T-cell (primary cell): ENCODE measurements at regions not wholly inside any gene's neighbourhood (a gene's known extent, or its start where the extent isn't known, plus 50 kb on each side); places are given as distances from the start of the nearest gene placed in this dataset.

ENCODE experiments used
- ATAC-seq, 4 experiments: fragments of 200-7000 bp in 3 of 4; fragments of 150-1000 bp in 1 of 4; cut with Tn5 transposase; replicated peaks in 1 of 4; 1 replicate in 3 of 4; 2 replicates in 1 of 4; pipeline ENCODE4 v1.10.0; 2021; ENCODE audit warnings: moderate library complexity in 3 of 4, mild to moderate bottlenecking in 2 of 4, moderate number of reproducible peaks in 1 of 4
- CTCF ChIA-PET, 2 donors: fragments of 300-600 bp; sonication (Branson Sonifier 250); formaldehyde crosslinking; loops; one replicate each; lab custom pipeline; 2022; ENCODE audit warnings: antibody characterized with exemption in 2 of 2; lab: Charles Lee
- POLR2A ChIA-PET, 2 donors: fragments of 300-600 bp; sonication (Branson Sonifier 250); formaldehyde crosslinking; loops; one replicate each; lab custom pipeline; 2022; ENCODE audit warnings: antibody characterized with exemption in 2 of 2; lab: Charles Lee
- DNase-seq, 35 experiments: peaks; one replicate each; pipeline versions ENCODE4 v3.0.0 to v3.0.0-alpha.2; 2013 to 2023
- H3K27ac ChIP-seq: one replicate; pipeline ENCODE4 v1.5.1; 2013; ENCODE audit warnings: low read length
- H3K27me3 ChIP-seq, 2 experiments: replicated peaks in 1 of 2; 1 replicate in 1 of 2; 2 replicates in 1 of 2; pipeline versions ENCODE4 v1.6.1 to v1.7.0; 2013; ENCODE audit warnings: low read length in 1 of 2, mixed read lengths in 1 of 2; ENCODE audit not compliant: control insufficient read depth in 2 of 2, insufficient read depth in 2 of 2; ENCODE audit errors: extremely low read depth in 1 of 2
- H3K36me3 ChIP-seq, 2 donors: 1 replicate in 1 of 2; 2 replicates in 1 of 2; pipeline versions ENCODE4 v1.6.1 to v1.7.0; 2013; ENCODE audit warnings: low read length in 1 of 2; ENCODE audit not compliant: control insufficient read depth in 2 of 2, insufficient read depth in 1 of 2; ENCODE audit errors: extremely low read depth in 1 of 2
- H3K4me1 ChIP-seq, 2 experiments: 1 replicate in 1 of 2; 2 replicates in 1 of 2; pipeline versions ENCODE4 v1.6.1 to v1.7.0; 2013; ENCODE audit warnings: low read length in 2 of 2, mixed read lengths in 1 of 2; ENCODE audit not compliant: insufficient read depth in 2 of 2, control insufficient read depth in 1 of 2; ENCODE audit errors: extremely low read depth in 1 of 2
- H3K4me3 ChIP-seq, 2 donors: 1 replicate in 1 of 2; 2 replicates in 1 of 2; pipeline versions ENCODE4 v1.5.1 to v1.7.0; 2013; ENCODE audit warnings: mild to moderate bottlenecking in 2 of 2, low read length in 1 of 2, moderate library complexity in 1 of 2; ENCODE audit not compliant: control insufficient read depth in 1 of 2; ENCODE audit errors: extremely low read depth in 1 of 2
- H3K9me3 ChIP-seq: 2 replicates; pipeline ENCODE4 v1.7.0; 2013
- H3K27ac Mint-ChIP-seq, 2 donors: one replicate each; pipeline ENCODE4 v1.8.0; 2020 to 2021; ENCODE audit warnings: mild to moderate bottlenecking in 2 of 2, mixed read lengths in 2 of 2
- H3K27me3 Mint-ChIP-seq, 2 donors: one replicate each; pipeline ENCODE4 v1.8.0; 2021 to 2022; ENCODE audit warnings: mixed read lengths in 2 of 2
- H3K36me3 Mint-ChIP-seq: one replicate; pipeline ENCODE4 v1.8.0; 2021; ENCODE audit warnings: mixed read lengths
- H3K4me1 Mint-ChIP-seq, 3 donors: one replicate each; pipeline ENCODE4 v1.8.0; 2020 to 2022; ENCODE audit warnings: mixed read lengths in 3 of 3, mild to moderate bottlenecking in 1 of 3
- H3K4me3 Mint-ChIP-seq, 3 donors: one replicate each; pipeline ENCODE4 v1.8.0; 2020 to 2022; ENCODE audit warnings: mild to moderate bottlenecking in 3 of 3, mixed read lengths in 3 of 3, moderate library complexity in 3 of 3
- H3K9me3 Mint-ChIP-seq, 3 donors: one replicate each; pipeline ENCODE4 v1.8.0; 2020 to 2022; ENCODE audit warnings: mixed read lengths in 3 of 3
- WGBS: methylation state at CpG from one replicate; pipeline ENCODE4 v1.1.5; 2013; ENCODE audit warnings: missing lambda C conversion rate; ENCODE audit not compliant: insufficient coverage; 5-methylcytosine and 5-hydroxymethylcytosine counted together

- POLR2A ChIA-PET: no interaction called here
- no peaks in the 10 kb centered on the region for H3K27me3 ChIP-seq
- DNase-seq (no peak), ATAC-seq (no peak)
- H3K27ac ChIP-seq: no peak overlapping the region
- H3K36me3 Mint-ChIP-seq: no peaks in the 10 kb centered on the region
- no peak overlapping the region for H3K27ac Mint-ChIP-seq
- WGBS: 58% methylated on average over 2 of the region's 2 CpGs
- H3K9me3 ChIP-seq: no peaks in the 10 kb centered on the region
- H3K4me3 Mint-ChIP-seq: no peak overlapping the region
- peaks cover 0 to 2% (median 0%) of the 10 kb centered on the region in 3 donors for H3K9me3 Mint-ChIP-seq
- H3K4me1 ChIP-seq: no peaks in the 10 kb centered on the region
- no peak overlapping the region for H3K4me3 ChIP-seq
- H3K36me3 ChIP-seq: no peaks in the 10 kb centered on the region
- CTCF ChIA-PET: no interaction called here
- H3K4me1 Mint-ChIP-seq: no peaks in the 10 kb centered on the region
- H3K27me3 Mint-ChIP-seq: no peaks in the 10 kb centered on the region
Measured at GRCh38 chr5:163248333-163248732, 189.1 kb upstream of the CCNG1 start.

- no peaks in the 10 kb centered on the region for H3K36me3 Mint-ChIP-seq
Measured at GRCh38 chr5:163248871-163249270, 188.5 kb upstream of the CCNG1 start.

GRCh38 chr5:163252950-163253349 is 184.4 kb upstream of the CCNG1 start:
- Mint-ChIP-seq H3K36me3 (no peaks in the 10 kb centered on the region), H3K4me3 (no peak overlapping the region), H3K27me3 (peaks cover 0 to 3% of the 10 kb centered on the region in 2 donors), H3K4me1 (no peaks in the 10 kb centered on the region), H3K27ac (no peak overlapping the region), H3K9me3 (peaks cover 0 to 7% (median 2%) of the 10 kb centered on the region in 3 donors)
- Histone ChIP-seq H3K4me3 (no peak overlapping the region), H3K4me1 (no peaks in the 10 kb centered on the region), H3K36me3 (no peaks in the 10 kb centered on the region), H3K9me3 (no peaks in the 10 kb centered on the region), H3K27me3 (no peaks in the 10 kb centered on the region), H3K27ac (no peak overlapping the region)
- DNase-seq: no peak
- WGBS: 76% methylated on average over 4 of the region's 5 CpGs
- no peak for ATAC-seq
- POLR2A ChIA-PET: no interaction called here
- CTCF ChIA-PET: no interaction called here

More at GRCh38 chr5:163248871-163249270, 188.5 kb upstream of the CCNG1 start:
- H3K27ac ChIP-seq: no peak overlapping the region
- H3K9me3 Mint-ChIP-seq: peaks cover 0 to 3% (median 2%) of the 10 kb centered on the region in 3 donors
- ChIA-PET CTCF (no interaction called here), POLR2A (no interaction called here)
- H3K4me1 ChIP-seq: no peaks in the 10 kb centered on the region
- H3K27me3 ChIP-seq: no peaks in the 10 kb centered on the region
- ATAC-seq (no peak), DNase-seq (no peak)
- H3K4me1 Mint-ChIP-seq: no peaks in the 10 kb centered on the region
- H3K27ac Mint-ChIP-seq: no peak overlapping the region
- no peaks in the 10 kb centered on the region for H3K36me3 ChIP-seq
- H3K4me3 Mint-ChIP-seq: no peak overlapping the region
- no CpG with 5 or more reads among the region's 4 CpGs for WGBS
- no peak overlapping the region for H3K4me3 ChIP-seq
- H3K9me3 ChIP-seq: no peaks in the 10 kb centered on the region
- H3K27me3 Mint-ChIP-seq: peaks cover 0 to 3% of the 10 kb centered on the region in 2 donors

GRCh38 chr5:163259495-163259894 is 177.9 kb upstream of the CCNG1 start:
- CTCF ChIA-PET: no interaction called here
- no peak overlapping the region for H3K4me3 Mint-ChIP-seq

GRCh38 chr5:163260471-163260870 is 176.9 kb upstream of the CCNG1 start:
- Histone ChIP-seq H3K4me3 (no peak overlapping the region), H3K9me3 (no peaks in the 10 kb centered on the region), H3K27ac (no peak overlapping the region), H3K4me1 (no peaks in the 10 kb centered on the region), H3K27me3 (no peaks in the 10 kb centered on the region), H3K36me3 (no peaks in the 10 kb centered on the region)
- Mint-ChIP-seq H3K4me3 (no peak overlapping the region), H3K36me3 (no peaks in the 10 kb centered on the region), H3K27ac (no peak overlapping the region), H3K4me1 (no peaks in the 10 kb centered on the region), H3K9me3 (peaks cover 2 to 8% (median 4%) of the 10 kb centered on the region in 3 donors), H3K27me3 (peaks cover 0 to 5% of the 10 kb centered on the region in 2 donors)
- POLR2A ChIA-PET: no interaction called here
- ATAC-seq: no peak
- no peak for DNase-seq
- WGBS: no CpG with 5 or more reads among the region's 2 CpGs
- CTCF ChIA-PET: no interaction called here

More at GRCh38 chr5:163259495-163259894, 177.9 kb upstream of the CCNG1 start:
- no peak overlapping the region for H3K4me3 ChIP-seq
- Mint-ChIP-seq H3K4me1 (no peaks in the 10 kb centered on the region), H3K27ac (no peak overlapping the region), H3K9me3 (peaks cover 2 to 8% (median 5%) of the 10 kb centered on the region in 3 donors), H3K36me3 (no peaks in the 10 kb centered on the region), H3K27me3 (peaks cover 0 to 5% of the 10 kb centered on the region in 2 donors)
- DNase-seq (no peak), ATAC-seq (no peak)
- H3K9me3 ChIP-seq: no peaks in the 10 kb centered on the region
- H3K27me3 ChIP-seq: no peaks in the 10 kb centered on the region
- no peaks in the 10 kb centered on the region for H3K36me3 ChIP-seq
- WGBS: no CpG with 5 or more reads among the region's 2 CpGs
- POLR2A ChIA-PET: no interaction called here
- H3K27ac ChIP-seq: no peak overlapping the region
- H3K4me1 ChIP-seq: no peaks in the 10 kb centered on the region

GRCh38 chr5:163260961-163261360 is 176.4 kb upstream of the CCNG1 start:
- Histone ChIP-seq H3K4me1 (no peaks in the 10 kb centered on the region), H3K36me3 (no peaks in the 10 kb centered on the region), H3K4me3 (no peak overlapping the region), H3K27ac (no peak overlapping the region), H3K9me3 (no peaks in the 10 kb centered on the region), H3K27me3 (no peaks in the 10 kb centered on the region)
- POLR2A ChIA-PET: no interaction called here
- Mint-ChIP-seq H3K36me3 (no peaks in the 10 kb centered on the region), H3K4me3 (no peak overlapping the region), H3K4me1 (no peaks in the 10 kb centered on the region), H3K27ac (no peak overlapping the region), H3K9me3 (peaks cover 2 to 8% (median 4%) of the 10 kb centered on the region in 3 donors), H3K27me3 (peaks cover 0 to 5% of the 10 kb centered on the region in 2 donors)
- WGBS: no CpG with 5 or more reads among the region's 1 CpG
- CTCF ChIA-PET: no interaction called here
- ATAC-seq (no peak), DNase-seq (no peak)
